22Rv1 (cell line): ENCODE measurements at regions not wholly inside any gene's neighbourhood (a gene's known extent, or its start where the extent isn't known, plus 50 kb on each side); places are given as distances from the start of the nearest gene placed in this dataset.

ENCODE experiments used
- H3K27ac ChIP-seq: fragments of 450-650 bp; 2 replicates; pipeline ENCODE4 v1.5.1; 2017
- ZFX ChIP-seq: fragments of 450-650 bp; IDR thresholded peaks from 2 replicates; pipeline ENCODE4 v1.6.1; 2017; ENCODE audit warnings: antibody characterized with exemption, borderline replicate concordance
- TF ChIP-seq, protein P1 (sequence below): fragments of 450-650 bp; IDR thresholded peaks from 2 replicates; pipeline ENCODE4 v1.5.1; 2017; ENCODE audit warnings: mild to moderate bottlenecking

DNA sequence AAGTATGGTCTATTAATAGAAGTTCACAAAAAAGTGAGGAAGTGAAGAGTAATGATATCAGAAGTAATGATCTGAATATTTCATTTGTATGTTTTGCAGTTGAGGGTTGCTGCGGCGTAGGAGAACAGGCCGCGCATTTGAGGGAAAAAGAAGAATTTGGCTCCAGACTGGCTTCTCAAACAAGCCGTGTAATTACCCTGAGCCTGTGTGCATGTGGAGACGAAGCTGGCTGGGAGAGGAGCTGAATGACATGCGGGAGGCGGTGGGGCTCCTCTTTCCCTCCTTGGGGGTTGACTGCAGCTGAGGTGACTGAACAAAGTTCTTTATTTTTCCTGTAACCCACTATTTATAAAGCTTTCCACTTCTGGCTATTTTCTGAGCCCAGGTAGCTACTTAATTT, 115.5 kb upstream of the AFDN start:
- TF ChIP-seq, protein P1, sequence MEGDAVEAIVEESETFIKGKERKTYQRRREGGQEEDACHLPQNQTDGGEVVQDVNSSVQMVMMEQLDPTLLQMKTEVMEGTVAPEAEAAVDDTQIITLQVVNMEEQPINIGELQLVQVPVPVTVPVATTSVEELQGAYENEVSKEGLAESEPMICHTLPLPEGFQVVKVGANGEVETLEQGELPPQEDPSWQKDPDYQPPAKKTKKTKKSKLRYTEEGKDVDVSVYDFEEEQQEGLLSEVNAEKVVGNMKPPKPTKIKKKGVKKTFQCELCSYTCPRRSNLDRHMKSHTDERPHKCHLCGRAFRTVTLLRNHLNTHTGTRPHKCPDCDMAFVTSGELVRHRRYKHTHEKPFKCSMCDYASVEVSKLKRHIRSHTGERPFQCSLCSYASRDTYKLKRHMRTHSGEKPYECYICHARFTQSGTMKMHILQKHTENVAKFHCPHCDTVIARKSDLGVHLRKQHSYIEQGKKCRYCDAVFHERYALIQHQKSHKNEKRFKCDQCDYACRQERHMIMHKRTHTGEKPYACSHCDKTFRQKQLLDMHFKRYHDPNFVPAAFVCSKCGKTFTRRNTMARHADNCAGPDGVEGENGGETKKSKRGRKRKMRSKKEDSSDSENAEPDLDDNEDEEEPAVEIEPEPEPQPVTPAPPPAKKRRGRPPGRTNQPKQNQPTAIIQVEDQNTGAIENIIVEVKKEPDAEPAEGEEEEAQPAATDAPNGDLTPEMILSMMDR, result no peak
- no peak for TF ChIP-seq ZFX
- no peak overlapping the region for H3K27ac ChIP-seq

DNA sequence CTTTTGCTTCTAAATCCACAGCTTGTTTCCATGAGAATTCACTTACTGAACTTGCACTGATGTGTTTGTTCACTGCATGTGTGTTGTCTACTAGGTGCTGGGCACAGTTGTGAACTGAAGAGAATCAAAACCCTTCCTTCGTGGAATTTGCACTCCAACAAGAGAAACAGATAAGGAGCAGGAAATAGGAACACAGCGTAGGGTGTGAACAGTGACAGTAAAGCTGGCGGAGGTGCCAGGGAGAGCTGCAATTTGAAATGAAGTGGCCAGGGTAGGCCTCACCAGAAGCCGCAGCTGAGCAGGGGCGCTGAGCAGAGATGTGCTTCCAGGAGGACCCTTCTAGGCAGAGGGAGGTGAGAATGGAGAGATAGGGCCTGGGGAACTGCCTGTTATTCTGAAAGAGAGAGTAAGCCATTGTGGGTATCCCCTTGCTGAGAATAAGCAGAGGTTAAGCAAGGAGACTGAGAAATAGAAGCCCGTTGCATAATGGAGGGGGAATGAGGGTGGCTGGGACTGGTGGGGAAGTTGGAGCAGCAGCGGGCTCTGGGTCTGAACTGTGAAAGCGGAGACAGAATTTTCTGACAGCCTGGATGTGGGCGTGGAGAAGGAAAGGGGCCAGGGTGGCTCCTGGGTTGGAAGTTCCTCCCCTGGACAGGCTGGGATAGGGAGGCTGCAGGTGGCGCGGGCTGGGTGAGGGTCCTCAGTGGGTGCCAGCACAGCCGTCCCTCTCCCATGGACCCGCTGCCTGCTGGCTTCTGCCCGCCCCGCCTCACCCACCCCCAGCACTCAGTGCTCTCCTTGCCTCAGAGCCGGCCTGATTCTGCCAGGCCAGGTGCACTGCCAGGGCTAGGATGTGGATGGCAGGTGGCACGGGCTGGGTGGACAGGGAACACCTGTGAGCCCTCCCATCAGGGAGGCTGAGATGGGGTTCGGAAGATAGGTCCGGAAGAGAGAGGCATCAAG, 114.7 kb upstream of the AFDN start:
- no peak for TF ChIP-seq ZFX
- TF ChIP-seq, protein P1, result no peak
- no peak overlapping the region for H3K27ac ChIP-seq

DNA sequence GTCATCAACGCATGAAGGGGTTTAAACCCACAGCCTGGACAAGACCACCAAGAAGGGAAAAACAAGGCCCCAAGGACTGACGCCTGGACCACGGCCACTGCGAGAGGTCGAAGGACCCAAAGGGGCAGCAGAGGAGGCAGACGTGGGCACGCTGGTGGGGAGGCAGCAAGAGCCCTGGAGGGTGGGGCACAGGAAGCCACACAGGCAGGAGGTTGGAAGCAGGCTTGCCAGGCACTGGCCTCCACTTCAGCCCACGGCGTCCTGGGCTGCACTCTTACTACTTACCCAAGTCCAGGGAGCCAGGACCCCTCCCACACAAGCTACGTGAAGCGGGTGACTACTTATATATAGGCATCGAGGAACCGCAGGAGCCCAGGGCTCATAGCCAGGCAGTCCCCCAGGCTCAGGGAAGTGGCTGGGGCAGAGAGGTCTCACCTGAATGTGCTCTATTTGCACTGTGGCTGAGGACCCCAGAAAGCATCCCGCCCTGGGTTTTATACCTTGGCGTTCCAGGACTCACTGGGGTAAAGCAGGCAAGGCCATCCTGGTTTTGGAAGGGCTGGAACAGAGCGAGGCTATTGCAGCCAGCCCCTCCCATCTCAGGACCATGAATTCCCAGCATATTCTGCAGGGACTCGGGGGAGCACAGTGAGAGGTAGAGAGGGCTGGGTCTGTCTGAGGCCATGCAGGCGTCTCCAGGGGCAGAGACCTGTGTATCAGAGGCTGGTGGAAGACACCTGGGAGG, 113.8 kb upstream of the AFDN start:
- no peak overlapping the region for H3K27ac ChIP-seq
- TF ChIP-seq, protein P1, result no peak
- TF ChIP-seq ZFX, result no peak

DNA sequence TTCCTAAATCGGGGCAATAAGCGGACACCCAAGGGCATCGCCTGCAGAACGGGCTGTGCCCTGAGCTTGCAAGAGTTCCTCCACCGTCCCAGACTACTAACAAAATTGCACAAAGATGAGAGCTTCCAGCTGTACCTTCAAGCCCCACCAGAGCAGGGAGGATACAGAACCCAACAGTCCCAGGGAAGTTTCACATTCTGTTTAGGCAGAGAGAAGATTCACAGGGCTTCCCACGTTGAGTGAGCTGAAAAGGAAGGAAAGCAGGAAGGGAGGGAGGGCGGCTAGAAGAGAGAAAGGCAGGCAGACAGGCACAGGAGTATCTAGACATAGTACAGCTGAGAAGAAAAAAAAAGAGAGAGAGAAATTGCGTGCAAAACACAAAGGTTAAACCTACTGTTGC, 112.6 kb upstream of the AFDN start:
- H3K27ac ChIP-seq, result no peak overlapping the region
- TF ChIP-seq, protein P1, result no peak
- no peak for TF ChIP-seq ZFX

DNA sequence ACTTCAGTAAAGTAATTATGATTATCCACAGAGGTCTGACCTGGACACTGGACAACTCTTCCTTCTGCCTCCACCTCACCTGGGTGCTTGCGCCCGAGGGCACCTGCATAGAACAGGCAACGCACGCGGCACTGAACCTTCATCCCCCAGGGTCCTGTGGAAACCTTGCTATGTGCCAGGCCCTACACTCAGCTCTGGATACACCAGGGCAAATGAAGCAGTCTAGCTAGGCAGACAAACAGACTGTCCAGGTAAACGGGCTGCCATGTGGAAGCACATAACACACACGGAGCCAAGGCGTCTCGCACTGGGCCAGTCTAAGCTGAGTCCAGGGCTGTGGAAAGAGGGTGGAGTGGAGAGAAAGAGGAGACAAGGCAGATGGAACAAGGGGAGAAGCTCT, 109.3 kb upstream of the AFDN start:
- no peak overlapping the region for H3K27ac ChIP-seq
- TF ChIP-seq, protein P1, result no peak
- TF ChIP-seq ZFX, result no peak

DNA sequence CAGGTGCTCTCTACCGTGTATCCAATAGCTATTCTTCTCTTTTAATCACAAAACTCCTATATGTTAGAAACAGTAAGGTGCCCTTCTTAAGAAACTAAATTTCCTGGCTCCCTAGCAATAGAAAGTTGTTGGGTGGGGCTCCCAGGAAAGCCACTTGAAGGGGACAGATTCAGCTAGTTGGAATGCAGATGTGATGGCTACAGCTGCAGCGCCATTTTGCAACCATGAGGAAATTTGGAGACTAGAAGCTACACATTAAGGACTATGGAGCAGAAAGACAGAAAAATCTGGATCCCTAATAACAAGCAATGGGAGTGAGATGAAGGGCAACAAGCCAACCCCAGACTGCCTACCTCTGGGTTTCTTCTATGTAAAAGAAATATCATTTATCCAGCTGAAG, 108.8 kb upstream of the AFDN start:
- TF ChIP-seq, protein P1, result no peak
- TF ChIP-seq ZFX, result no peak
- no peak overlapping the region for H3K27ac ChIP-seq

DNA sequence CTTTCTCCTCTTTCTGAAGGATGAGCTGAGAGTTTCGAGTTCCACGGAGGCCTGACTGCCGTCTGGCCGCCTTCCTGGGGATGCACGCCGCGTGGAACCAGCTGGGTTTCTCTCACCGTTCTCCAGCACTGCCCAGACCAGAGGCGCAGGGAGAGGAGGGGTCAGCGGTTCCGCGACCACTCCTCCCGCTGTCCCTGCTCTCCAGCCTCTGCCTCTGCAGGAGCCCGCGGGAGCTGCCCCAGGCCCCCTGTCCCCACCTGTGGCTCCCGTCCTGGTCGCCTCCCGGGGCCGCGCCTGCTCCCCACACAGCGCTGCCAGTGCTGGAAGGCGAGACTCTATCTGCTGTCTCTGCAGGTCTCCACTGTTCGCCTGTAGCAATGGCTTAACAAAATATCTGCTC, 106.8 kb upstream of the AFDN start:
- TF ChIP-seq ZFX, result no peak
- TF ChIP-seq, protein P1, result no peak
- no peak overlapping the region for H3K27ac ChIP-seq
